DOHH2 (cell line): ENCODE measurements at regions not wholly inside any gene's neighbourhood (a gene's known extent, or its start where the extent isn't known, plus 50 kb on each side); places are given as distances from the start of the nearest gene placed in this dataset.

Source experiments
- CTCF ChIP-seq: fragments of 200-600 bp; sonication (generic); IDR thresholded peaks from one replicate; pipeline ENCODE4 v1.5.1; 2014; ENCODE audit warnings: antibody characterized with exemption, mild to moderate bottlenecking, low read depth, low read length; ENCODE audit not compliant: poor library complexity, severe bottlenecking
- EZH2phosphoT487 ChIP-seq: fragments of 200-600 bp; sonication (generic); IDR thresholded peaks from 2 replicates; pipeline ENCODE4 v1.6.1; 2017; ENCODE audit warnings: borderline replicate concordance, mild to moderate bottlenecking, antibody characterized with exemption, low read length, moderate library complexity, mixed read lengths

GRCh38 chr10:36573246-36573645 lies 552.2 kb upstream of the ANKRD30A start:
- no peak for TF ChIP-seq CTCF
- TF ChIP-seq EZH2phosphoT487, result no peak
